ENCODE measurements at regions not wholly inside any gene's neighbourhood (a gene's known extent, or its start where the extent isn't known, plus 50 kb on each side); places are given as distances from the start of the nearest gene placed in this dataset.

DNA sequence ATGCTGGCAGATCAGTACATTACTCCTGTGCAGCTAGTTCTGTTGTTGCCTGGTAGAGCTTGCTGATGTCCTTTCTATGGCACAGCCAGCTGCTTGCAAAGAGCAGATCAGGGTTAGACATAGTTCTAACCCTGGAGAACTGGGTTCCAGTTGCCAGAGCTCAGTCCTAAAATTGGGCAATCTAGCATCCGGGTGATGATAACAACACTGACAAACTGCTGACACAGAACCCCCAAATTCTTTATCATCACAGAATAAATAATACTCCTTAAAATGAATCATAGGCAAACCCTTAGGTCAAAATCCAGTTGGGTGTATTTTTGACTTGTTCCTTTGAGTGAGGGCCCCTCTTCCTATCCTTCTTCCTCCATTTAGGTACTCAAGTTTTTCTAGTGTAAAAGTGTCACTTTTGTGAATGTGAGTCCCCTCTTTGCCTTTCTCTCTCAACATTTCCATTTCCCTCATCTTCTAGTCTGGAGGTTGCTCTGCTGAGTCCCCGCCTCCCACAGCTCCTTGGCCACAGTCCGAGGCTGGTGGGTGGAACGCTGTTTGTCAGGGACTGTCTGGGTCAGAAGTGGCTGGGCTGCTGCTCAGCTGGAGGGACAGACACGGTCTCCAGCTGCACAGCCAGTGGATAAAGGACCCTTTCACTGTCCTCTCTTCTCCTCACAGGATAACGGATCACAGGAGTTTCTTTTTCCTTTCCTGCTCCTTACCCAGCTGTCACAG lies 93.6 kb upstream of the RASGEF1B start:
- TF ChIP-seq, protein P1, sequence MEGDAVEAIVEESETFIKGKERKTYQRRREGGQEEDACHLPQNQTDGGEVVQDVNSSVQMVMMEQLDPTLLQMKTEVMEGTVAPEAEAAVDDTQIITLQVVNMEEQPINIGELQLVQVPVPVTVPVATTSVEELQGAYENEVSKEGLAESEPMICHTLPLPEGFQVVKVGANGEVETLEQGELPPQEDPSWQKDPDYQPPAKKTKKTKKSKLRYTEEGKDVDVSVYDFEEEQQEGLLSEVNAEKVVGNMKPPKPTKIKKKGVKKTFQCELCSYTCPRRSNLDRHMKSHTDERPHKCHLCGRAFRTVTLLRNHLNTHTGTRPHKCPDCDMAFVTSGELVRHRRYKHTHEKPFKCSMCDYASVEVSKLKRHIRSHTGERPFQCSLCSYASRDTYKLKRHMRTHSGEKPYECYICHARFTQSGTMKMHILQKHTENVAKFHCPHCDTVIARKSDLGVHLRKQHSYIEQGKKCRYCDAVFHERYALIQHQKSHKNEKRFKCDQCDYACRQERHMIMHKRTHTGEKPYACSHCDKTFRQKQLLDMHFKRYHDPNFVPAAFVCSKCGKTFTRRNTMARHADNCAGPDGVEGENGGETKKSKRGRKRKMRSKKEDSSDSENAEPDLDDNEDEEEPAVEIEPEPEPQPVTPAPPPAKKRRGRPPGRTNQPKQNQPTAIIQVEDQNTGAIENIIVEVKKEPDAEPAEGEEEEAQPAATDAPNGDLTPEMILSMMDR (IDR thresholded peaks at IDR 0.05): no peak
- TF ChIP-seq EZH2 (IDR thresholded peaks at IDR 0.05; ENCODE audit: borderline replicate concordance, insufficient read depth, low read depth, low read length, poor library complexity, severe bottlenecking): no peak
